Activated naive CD4-positive, alpha-beta T cell (primary cell): ENCODE measurements at regions not wholly inside any gene's neighbourhood (a gene's known extent, or its start where the extent isn't known, plus 50 kb on each side); places are given as distances from the start of the nearest gene placed in this dataset.

Source experiments
- DNase-seq, 4 experiments: peaks; one replicate each; lab custom pipeline; 2025; lab: John Stamatoyannopoulos, UW

GRCh38 chr13:99027661-99028425 is 50.0 kb upstream of the DOCK9 start:
- no peak for DNase-seq

- DNase-seq: no peak
These were observed 51.0 kb upstream of the DOCK9 start for GRCh38 chr13:99028890-99029289.

GRCh38 chr13:99029576-99029975 is 51.7 kb upstream of the DOCK9 start:
- DNase-seq: no peak

GRCh38 chr13:99030326-99030725 is 52.5 kb upstream of the DOCK9 start:
- DNase-seq: no peak

- DNase-seq: no peak
These were observed 54.0 kb upstream of the DOCK9 start for GRCh38 chr13:99031832-99032231.

GRCh38 chr13:99033814-99034213 is 56.0 kb upstream of the DOCK9 start:
- no peak for DNase-seq

GRCh38 chr13:99034333-99035085 is 56.6 kb upstream of the DOCK9 start:
- DNase-seq: no peak

GRCh38 chr13:99035715-99036114 is 57.9 kb upstream of the DOCK9 start:
- DNase-seq: no peak

GRCh38 chr13:99037756-99038155 is 59.9 kb upstream of the DOCK9 start:
- no peak for DNase-seq

- no peak for DNase-seq
These were observed 61.9 kb upstream of the DOCK9 start for GRCh38 chr13:99039718-99040280.

- no peak for DNase-seq
These were observed 62.8 kb upstream of the DOCK9 start for GRCh38 chr13:99040536-99041131.

- no peak for DNase-seq
These were observed 63.5 kb upstream of the DOCK9 start for GRCh38 chr13:99041337-99041736.

- DNase-seq: no peak
These were observed 63.9 kb upstream of the DOCK9 start for GRCh38 chr13:99041788-99042187.

GRCh38 chr13:99042521-99043250 is 64.8 kb upstream of the DOCK9 start:
- DNase-seq: no peak

GRCh38 chr13:99043831-99044231 is 66.0 kb upstream of the DOCK9 start:
- no peak for DNase-seq

- DNase-seq: no peak
These were observed 66.9 kb upstream of the DOCK9 start for GRCh38 chr13:99044764-99045163.

GRCh38 chr13:99045396-99045795 is 67.5 kb upstream of the DOCK9 start:
- no peak for DNase-seq

- DNase-seq: no peak
These were observed 69.0 kb upstream of the DOCK9 start for GRCh38 chr13:99046851-99047250.

- no peak for DNase-seq
These were observed 73.2 kb upstream of the DOCK9 start for GRCh38 chr13:99050983-99051488.

GRCh38 chr13:99051768-99052455 is 74.0 kb upstream of the DOCK9 start:
- DNase-seq: no peak

GRCh38 chr13:99053636-99054233 is 75.9 kb upstream of the DOCK9 start:
- DNase-seq: no peak
